ENCODE measurements at regions not wholly inside any gene's neighbourhood (a gene's known extent, or its start where the extent isn't known, plus 50 kb on each side); places are given as distances from the start of the nearest gene placed in this dataset.

- Mint-ChIP-seq H3K9me3 (peaks cover 9% of the 10 kb centered on the region), H3K4me3 (no peak overlapping the region), H3K27ac (no peak overlapping the region), H3K27me3 (no peaks in the 10 kb centered on the region), H3K36me3 (no peaks in the 10 kb centered on the region), H3K4me1 (ENCODE audit: unreplicated experiment) (no peaks in the 10 kb centered on the region)
- no peak for DNase-seq (ENCODE audit: extremely low spot score, unreplicated experiment)
- no peak for TF ChIP-seq CTCF (conservative IDR thresholded peaks at IDR 0.05)
Measured at GRCh38 chr17:27072885-27073284, 221.0 kb upstream of the WSB1 start.

- H3K4me3 Mint-ChIP-seq = no peak overlapping the region
- H3K27me3 Mint-ChIP-seq = no peaks in the 10 kb centered on the region
- H3K4me1 Mint-ChIP-seq (ENCODE audit: unreplicated experiment) = no peaks in the 10 kb centered on the region
- no peaks in the 10 kb centered on the region for H3K36me3 Mint-ChIP-seq
- no peak for TF ChIP-seq CTCF (conservative IDR thresholded peaks at IDR 0.05)
- H3K9me3 Mint-ChIP-seq = peaks cover 8% of the 10 kb centered on the region
- no peak overlapping the region for H3K27ac Mint-ChIP-seq
- DNase-seq (ENCODE audit: extremely low spot score, unreplicated experiment) = no peak
Measured at GRCh38 chr17:27076814-27077213, 217.1 kb upstream of the WSB1 start.

GRCh38 chr17:27078296-27078695 is 215.6 kb upstream of the WSB1 start:
- no peak for DNase-seq (ENCODE audit: extremely low spot score, unreplicated experiment)
- no peaks in the 10 kb centered on the region for H3K36me3 Mint-ChIP-seq
- no peak for TF ChIP-seq CTCF (conservative IDR thresholded peaks at IDR 0.05)
- H3K27me3 Mint-ChIP-seq = no peaks in the 10 kb centered on the region
- no peak overlapping the region for H3K27ac Mint-ChIP-seq
- no peak overlapping the region for H3K4me3 Mint-ChIP-seq
- peaks cover 3% of the 10 kb centered on the region for H3K9me3 Mint-ChIP-seq
- no peaks in the 10 kb centered on the region for H3K4me1 Mint-ChIP-seq (ENCODE audit: unreplicated experiment)

- H3K4me1 Mint-ChIP-seq (ENCODE audit: unreplicated experiment) = no peaks in the 10 kb centered on the region
- no peak for TF ChIP-seq CTCF (conservative IDR thresholded peaks at IDR 0.05)
- no peak overlapping the region for H3K27ac Mint-ChIP-seq
- H3K36me3 Mint-ChIP-seq = no peaks in the 10 kb centered on the region
- no peak for DNase-seq (ENCODE audit: extremely low spot score, unreplicated experiment)
- H3K27me3 Mint-ChIP-seq = no peaks in the 10 kb centered on the region
- no peak overlapping the region for H3K4me3 Mint-ChIP-seq
- peaks cover 3% of the 10 kb centered on the region for H3K9me3 Mint-ChIP-seq
Measured at GRCh38 chr17:27079660-27080059, 214.3 kb upstream of the WSB1 start.

GRCh38 chr17:27081002-27081638 is 212.8 kb upstream of the WSB1 start:
- Mint-ChIP-seq H3K27ac (no peak overlapping the region), H3K4me3 (no peak overlapping the region), H3K36me3 (no peaks in the 10 kb centered on the region), H3K4me1 (ENCODE audit: unreplicated experiment) (no peaks in the 10 kb centered on the region), H3K9me3 (peaks cover 3% of the 10 kb centered on the region), H3K27me3 (no peaks in the 10 kb centered on the region)
- DNase-seq (ENCODE audit: extremely low spot score, unreplicated experiment) = no peak
- no peak for TF ChIP-seq CTCF (conservative IDR thresholded peaks at IDR 0.05)

Data from type B pancreatic cell (in vitro differentiated cells).